NCI-H2196 (cell line): ENCODE measurements at regions not wholly inside any gene's neighbourhood (a gene's known extent, or its start where the extent isn't known, plus 50 kb on each side); places are given as distances from the start of the nearest gene placed in this dataset.
"Not testable (repeated sequence)": the region's sequence is repeated elsewhere in the genome, so short reads cannot be mapped to it uniquely, and the experiment has no call there.

Source experiments
- DNase-seq: peaks from one replicate; lab custom pipeline; 2025; ENCODE audit not compliant: unreplicated experiment; lab: John Stamatoyannopoulos, UW

DNA sequence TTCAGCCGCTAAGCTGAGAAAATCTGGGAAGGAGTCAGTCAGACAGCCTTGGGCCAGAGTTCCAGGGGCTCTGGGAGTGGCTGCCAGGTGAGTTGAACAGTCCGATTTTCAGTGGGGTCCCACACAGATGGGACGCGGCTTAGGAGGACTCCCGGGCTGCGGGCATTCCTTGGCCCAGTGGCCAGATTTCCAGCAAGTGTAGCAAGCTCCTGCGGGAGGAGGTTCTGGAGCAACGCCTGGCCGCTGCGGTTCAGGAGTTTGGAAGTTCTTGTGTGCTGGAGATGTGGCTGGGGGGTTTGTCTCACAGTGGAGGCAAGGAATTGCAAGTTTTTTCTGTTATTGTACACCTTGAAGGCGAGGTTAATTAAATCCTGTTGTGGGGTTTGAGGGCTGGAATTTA, 1020.1 kb upstream of the MANEA start:
- not testable (repeated sequence) for DNase-seq

DNA sequence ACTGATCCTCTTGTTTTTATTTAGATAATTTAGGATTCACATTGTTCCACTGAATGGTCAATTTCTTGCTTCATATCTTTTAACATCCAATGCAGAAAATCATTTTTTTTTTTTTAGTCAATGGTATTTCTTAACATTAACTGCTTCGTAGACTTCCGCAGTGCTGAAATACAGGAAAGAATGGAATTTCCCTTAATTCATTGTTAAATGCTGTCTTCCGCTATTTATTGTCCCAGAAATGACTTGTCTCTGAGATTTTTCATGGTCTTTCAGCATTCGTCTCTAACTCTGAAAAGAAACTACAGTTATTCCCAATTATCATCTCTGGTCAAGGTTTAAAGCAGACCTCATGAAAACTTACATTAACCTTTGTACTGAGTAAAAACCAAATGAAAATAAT, 1029.1 kb upstream of the MANEA start:
- no peak for DNase-seq

- DNase-seq: no peak
Measured at GRCh38 chr6:94535798-94536197, 1041.5 kb upstream of the MANEA start.

- DNase-seq: no peak
Measured at GRCh38 chr6:94511502-94512088, 1065.7 kb upstream of the MANEA start.

- DNase-seq: no peak
Measured at GRCh38 chr6:94510877-94511276, 1066.5 kb upstream of the MANEA start.

- DNase-seq: no peak
Measured at GRCh38 chr6:94501516-94501915, 1075.8 kb upstream of the MANEA start.

DNA sequence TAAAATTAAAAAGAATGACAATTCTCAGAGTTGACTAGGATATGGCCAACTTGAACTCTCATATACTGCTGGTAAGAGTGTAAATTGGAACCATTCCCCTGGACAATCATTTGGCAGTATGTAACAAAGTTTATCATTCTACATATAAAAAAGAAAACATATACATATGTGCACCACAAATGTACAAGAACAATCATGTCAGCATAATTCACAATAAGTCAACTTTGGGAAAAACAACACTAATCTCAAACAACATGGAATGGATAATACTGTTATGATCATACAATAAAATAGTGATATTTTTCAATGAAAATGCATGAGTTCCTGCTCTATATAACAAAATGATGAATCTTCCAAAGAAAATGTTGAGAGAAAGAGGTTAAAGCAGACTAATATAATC, 1078.7 kb upstream of the EPHA7 start:
- no peak for DNase-seq

GRCh38 chr6:94494500-94494899, 1075.1 kb upstream of the EPHA7 start:
- DNase-seq: no peak

- no peak for DNase-seq
Measured at GRCh38 chr6:94487371-94487770, 1068.0 kb upstream of the EPHA7 start.

DNA sequence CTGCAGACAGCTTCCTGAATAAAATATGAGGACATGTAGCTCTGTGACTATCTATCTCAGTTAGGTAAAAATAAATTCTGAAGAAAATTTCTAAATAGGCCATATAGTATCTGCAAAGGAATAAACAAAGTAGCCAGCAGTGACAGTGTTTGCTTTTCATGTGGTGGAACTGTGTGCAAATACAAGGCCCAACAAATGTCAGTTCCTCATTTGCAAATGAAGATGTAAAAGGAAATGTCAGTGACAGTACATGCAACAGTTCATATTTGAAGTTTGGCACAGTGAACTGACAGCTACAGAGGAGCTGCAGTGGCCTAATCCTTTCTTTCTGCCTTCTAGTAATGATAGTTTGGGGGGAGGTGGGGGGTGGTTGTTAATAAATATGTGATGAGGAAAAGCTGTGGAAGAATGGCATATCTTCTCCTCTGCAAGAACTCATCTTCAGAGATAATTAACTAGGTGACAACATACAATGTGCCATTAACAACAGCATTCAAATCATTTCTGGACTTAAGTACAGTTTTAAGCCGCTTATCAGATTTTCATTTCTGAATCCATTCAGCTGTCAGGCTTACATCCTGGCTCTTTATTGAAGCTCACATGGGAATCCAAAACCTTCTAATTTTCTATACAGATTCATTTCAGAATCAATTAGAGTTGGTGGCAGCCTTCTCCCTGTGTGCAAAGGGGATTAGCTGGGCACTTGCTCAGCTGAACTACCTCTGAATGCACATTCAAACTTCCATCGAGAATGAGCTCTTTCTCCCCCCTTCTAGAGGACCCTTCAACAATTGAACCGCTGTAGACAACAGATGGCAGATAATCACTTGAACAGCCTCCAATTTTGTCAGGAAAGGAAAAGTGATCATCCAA, 1059.0 kb upstream of the EPHA7 start:
- DNase-seq: peak; percentile 11

DNA sequence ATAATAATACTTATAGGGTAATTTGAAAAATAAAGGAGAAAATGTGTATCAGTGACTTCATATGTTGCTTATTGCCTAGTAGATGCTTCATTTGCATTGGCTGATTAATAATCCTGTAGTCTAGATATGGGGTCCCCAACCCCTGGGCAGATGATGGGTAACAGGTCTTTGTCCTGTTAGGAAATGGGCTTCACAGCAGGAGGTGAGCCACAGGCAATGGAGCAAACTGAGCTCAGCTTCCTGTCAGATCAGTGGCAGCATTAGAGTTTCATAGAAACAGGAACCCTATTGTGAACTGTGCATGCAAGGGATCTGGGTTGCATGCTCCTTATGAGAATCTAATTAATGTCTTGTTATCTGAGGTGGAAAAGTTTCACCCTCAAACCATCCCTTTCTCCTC, 1049.5 kb upstream of the EPHA7 start:
- DNase-seq: no peak

DNA sequence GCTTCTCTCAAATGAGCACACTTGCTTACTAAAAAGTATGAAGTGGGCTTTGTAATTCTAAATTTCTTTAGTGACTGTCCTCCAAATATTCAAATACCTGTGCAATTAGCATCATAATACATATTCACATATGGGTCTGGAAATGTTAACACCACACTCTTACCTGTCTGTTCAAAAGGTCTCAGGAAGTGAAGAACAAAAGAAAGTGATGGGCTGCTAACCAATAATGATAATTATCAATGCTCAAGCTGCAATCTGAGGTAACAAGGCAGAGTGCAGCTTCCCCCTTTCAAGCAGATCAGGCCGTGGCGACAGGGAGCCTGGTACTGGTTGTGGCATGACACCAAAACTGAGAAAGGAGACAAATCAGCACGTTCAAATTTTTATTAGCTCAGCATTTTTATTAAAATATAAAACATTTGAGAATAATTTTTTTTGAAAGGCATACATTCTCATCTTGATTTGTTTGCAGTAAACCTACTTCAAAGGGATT, 1044.7 kb upstream of the EPHA7 start:
- no peak for DNase-seq

- no peak for DNase-seq
Measured at GRCh38 chr6:94463306-94463705, 1043.9 kb upstream of the EPHA7 start.

DNA sequence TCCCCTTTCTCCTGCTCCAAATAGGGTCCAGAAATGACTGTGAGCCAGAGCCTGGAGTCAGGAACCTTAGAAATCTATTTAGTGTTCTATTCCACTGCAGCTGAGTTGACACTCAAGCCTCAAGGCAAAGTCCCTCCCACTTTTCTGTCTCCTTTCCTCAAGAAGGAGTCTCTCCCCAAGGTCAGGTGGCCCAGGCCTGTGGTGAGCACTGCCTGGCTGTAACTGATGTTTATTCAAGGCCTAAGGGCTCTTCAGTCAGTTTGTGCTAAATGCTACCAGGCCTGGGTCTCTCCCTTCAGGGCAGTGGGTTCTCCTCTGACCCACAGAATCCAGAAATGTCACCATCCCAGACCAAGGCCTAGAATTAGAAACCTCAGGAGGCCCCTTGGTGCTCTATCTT, 1042.9 kb upstream of the EPHA7 start:
- no peak for DNase-seq

GRCh38 chr6:94456266-94456665, 1036.9 kb upstream of the EPHA7 start:
- DNase-seq: no peak

DNA sequence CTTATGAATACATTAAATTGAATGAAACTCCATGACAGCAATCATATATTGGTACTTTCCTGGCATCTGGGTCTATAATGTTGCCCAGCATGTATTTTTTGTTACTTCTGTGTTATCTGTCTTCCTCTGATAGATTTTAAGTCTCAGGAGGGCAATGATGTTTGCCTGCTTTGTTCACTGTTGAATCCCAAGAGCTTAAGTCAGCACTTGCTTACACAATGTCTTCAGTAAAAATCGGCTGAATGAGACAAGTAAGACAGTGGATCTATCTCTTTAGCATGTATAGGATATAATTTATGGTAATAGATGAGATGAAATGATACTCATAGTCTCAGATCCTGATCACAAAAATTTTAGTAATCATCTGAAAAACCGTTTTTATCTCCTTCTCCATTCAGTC, 1034.9 kb upstream of the EPHA7 start:
- no peak for DNase-seq

DNA sequence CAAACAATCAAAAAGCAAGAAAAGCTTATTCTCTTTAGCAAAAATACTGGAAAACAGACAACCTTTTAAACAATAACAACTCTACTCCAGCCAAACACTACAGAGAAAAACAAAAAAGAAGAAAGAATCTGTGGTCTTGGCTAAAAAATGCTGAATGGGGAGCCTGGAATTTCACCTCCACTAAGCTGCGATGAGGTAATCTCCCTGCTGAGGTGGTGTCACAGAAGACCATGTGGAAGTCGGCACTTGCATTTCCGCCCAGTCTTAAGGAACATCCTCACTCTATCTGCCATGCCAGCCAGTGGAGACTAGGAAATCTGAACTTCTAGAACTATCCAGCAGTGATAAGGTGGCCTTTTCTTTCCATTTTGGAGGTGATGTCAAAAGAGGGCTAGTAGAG, 1026.8 kb upstream of the EPHA7 start:
- DNase-seq: no peak

DNA sequence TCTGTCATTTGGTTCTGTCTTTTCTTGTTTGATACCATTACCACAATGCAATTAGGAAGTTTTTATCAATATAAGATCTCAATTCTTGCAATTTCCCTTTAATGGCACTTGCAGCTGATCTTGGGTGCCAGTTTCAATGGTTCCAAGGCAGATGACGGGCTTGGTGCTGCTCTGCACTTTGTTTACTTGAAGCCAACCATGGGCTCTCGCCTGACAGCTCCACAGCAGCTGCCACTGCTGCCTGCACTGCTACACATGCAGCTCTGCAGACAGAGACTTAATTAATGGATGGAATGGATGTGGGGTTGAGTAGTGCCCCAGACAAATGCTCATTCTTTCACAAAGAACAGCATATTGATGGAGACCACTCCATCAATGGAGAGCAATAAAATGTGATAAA, 1024.3 kb upstream of the EPHA7 start:
- DNase-seq: no peak

DNA sequence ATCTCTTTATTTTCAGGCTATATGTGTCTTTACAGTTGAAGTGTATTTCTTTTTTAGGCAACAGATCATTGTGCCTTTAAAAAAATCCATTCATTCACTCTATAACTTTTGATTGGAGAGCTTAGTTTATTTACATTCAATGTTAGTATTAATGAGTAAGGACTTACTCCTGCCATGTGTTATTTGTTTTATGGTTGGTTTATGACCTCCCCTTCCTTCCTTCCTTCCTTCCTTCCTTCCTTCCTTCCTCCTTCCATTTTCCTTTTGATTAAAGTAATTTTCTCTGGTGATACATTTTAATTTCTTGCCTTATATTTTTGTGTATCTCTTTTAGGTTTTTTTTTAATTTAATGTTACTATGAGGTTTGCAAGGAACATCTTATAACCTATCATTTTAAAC, 1005.3 kb upstream of the EPHA7 start:
- no peak for DNase-seq

DNA sequence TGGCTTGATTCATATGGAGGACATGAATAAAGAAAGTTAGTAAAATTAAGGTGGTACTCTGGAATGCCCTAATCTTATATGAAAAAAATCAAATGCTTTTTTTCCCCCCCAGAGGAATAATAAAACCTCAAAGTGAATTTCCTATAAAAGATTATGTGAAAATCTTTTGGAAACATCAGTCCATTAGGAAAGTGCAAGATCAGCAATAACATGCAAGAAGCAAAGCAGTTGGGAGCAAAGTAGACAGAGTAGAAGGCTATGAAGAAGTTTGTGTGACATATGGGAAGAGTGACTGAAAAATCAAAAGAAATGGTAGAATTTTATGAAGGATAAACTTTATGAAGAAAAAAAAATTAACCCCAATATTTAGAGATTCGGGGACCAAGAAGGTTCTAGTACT, 998.0 kb upstream of the EPHA7 start:
- DNase-seq: no peak

- no peak for DNase-seq
Measured at GRCh38 chr6:94414041-94414440, 994.7 kb upstream of the EPHA7 start.

DNA sequence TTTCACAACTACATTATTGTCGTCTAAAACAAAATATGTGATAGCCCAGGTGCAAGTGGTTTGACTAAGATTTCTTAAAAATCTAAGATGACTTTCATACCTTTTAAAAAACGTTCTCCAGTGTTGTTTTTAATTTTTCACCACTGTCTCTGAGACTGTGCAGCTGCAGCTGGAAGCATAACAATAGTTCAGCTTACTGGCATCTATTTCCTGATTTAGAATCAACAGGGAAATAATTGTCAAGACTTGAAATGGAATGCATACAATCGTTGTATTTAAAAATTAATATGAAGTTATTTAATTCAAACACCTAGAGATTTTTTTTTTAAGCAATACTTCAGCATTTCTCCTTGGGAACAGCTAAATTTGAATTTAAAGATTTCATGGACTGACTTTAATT, 982.0 kb upstream of the EPHA7 start:
- no peak for DNase-seq

DNA sequence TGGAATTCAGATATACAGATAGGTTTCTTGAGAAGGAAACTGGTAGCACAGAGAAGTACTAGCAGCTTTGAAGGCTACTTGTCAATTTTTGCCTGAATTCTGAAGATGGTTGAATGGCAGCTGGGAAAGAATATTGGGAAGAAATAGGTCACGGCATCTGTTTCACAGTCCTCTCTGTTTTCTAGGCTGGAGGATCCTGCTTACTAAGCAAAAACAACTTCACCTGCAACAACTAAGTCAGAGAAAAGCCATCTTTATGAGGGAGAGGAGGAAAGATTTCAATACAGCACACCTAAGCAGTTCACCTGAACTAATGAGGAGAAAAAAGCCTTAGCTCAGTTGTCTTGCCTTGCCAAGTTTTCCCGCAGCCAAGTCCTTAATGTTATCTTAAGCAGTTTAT, 975.5 kb upstream of the EPHA7 start:
- DNase-seq: no peak
